ENCODE measurements at regions not wholly inside any gene's neighbourhood (a gene's known extent, or its start where the extent isn't known, plus 50 kb on each side); places are given as distances from the start of the nearest gene placed in this dataset.

- Histone ChIP-seq H3K27me3 (replicated peaks; ENCODE audit: insufficient read depth) (no peaks in the 10 kb centered on the region), H3K4me3 (no peak overlapping the region), H3K27ac (no peak overlapping the region), H3K36me3 (no peaks in the 10 kb centered on the region), H3K4me1 (replicated peaks) (no peaks in the 10 kb centered on the region), H3K9me3 (no peaks in the 10 kb centered on the region)
- WGBS: 70% methylated on average over 1 of the region's 1 CpG
- intact Hi-C loops (cut with DNase I): no loop called here
- TF ChIP-seq, protein P1, sequence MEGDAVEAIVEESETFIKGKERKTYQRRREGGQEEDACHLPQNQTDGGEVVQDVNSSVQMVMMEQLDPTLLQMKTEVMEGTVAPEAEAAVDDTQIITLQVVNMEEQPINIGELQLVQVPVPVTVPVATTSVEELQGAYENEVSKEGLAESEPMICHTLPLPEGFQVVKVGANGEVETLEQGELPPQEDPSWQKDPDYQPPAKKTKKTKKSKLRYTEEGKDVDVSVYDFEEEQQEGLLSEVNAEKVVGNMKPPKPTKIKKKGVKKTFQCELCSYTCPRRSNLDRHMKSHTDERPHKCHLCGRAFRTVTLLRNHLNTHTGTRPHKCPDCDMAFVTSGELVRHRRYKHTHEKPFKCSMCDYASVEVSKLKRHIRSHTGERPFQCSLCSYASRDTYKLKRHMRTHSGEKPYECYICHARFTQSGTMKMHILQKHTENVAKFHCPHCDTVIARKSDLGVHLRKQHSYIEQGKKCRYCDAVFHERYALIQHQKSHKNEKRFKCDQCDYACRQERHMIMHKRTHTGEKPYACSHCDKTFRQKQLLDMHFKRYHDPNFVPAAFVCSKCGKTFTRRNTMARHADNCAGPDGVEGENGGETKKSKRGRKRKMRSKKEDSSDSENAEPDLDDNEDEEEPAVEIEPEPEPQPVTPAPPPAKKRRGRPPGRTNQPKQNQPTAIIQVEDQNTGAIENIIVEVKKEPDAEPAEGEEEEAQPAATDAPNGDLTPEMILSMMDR (IDR thresholded peaks at IDR 0.05): no peak
- no peak for TF ChIP-seq POLR2A (IDR thresholded peaks at IDR 0.05)
- no peak for TF ChIP-seq POLR2AphosphoS5 (IDR thresholded peaks at IDR 0.05)
- no peak for DNase-seq (ENCODE audit: low spot score)
These were observed 66.9 kb upstream of the WDR1 start for GRCh38 chr4:10183462-10183861.

DNA sequence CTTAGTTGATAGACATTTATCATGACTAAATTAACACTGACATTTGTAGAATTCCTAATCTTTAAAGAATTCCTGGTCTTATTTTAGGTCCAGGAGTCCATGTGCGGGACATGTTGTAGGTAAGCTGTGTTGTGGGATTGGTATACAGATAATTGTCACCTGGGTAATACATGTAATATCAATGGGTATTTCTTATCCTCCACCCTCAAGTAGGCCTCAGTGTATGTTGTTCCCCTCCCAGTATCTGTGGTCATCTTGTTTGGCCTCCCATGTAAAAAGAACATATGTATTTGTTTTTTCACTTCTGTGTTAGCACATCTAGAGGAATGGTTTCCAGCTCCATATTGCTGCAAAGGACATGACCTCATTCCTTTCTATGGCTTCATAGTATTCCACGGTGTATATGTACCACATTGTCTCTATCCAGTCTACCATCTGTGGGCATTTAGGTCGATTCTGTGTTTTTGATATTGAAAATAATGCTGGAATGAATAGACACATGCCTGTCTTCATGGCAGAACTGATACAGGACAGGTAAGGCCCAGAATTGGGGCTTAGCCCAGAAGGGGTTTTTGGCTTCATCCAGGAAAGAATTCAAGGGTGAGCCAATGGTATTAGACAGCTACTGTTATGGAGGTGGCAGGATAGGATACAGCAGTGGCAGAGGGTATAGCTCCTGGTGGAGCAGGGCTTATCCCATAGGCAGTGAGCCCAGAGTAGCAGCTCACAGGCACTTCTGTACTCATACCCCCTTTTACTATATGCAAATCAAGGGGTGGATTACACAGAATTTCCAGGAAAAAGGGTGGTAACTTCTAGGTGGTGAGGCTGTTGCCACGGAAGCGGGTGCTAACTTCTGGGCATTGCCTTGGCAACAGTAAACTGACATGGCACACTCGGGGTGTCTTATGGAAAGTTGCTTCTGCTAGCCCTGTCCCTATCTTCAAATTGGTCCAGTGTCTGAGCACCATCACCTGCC is 66.1 kb upstream of the WDR1 start:
- TF ChIP-seq POLR2A (IDR thresholded peaks at IDR 0.05) (no peak), POLR2AphosphoS5 (IDR thresholded peaks at IDR 0.05) (no peak)
- TF ChIP-seq, protein P1 (IDR thresholded peaks at IDR 0.05): no peak
- 88% methylated on average over 6 of the region's 6 CpGs for WGBS
- intact Hi-C loops (cut with DNase I): no loop called here
- Histone ChIP-seq H3K4me3 (no peak overlapping the region), H3K4me1 (replicated peaks) (no peaks in the 10 kb centered on the region), H3K27me3 (replicated peaks; ENCODE audit: insufficient read depth) (no peaks in the 10 kb centered on the region), H3K27ac (no peak overlapping the region), H3K36me3 (no peaks in the 10 kb centered on the region), H3K9me3 (no peaks in the 10 kb centered on the region)
- DNase-seq (ENCODE audit: low spot score): no peak

- intact Hi-C loops (cut with DNase I): no loop called here
- H3K36me3 ChIP-seq: no peaks in the 10 kb centered on the region
- no peak overlapping the region for H3K27ac ChIP-seq
- H3K27me3 ChIP-seq (replicated peaks; ENCODE audit: insufficient read depth): no peaks in the 10 kb centered on the region
- WGBS: 89% methylated on average over 8 of the region's 8 CpGs
- no peaks in the 10 kb centered on the region for H3K9me3 ChIP-seq
- no peak for DNase-seq (ENCODE audit: low spot score)
- H3K4me1 ChIP-seq (replicated peaks): no peaks in the 10 kb centered on the region
- no peak for TF ChIP-seq POLR2AphosphoS5 (IDR thresholded peaks at IDR 0.05)
- TF ChIP-seq, protein P1 (IDR thresholded peaks at IDR 0.05): no peak
- TF ChIP-seq POLR2A (IDR thresholded peaks at IDR 0.05): no peak
- no peak overlapping the region for H3K4me3 ChIP-seq
These were observed 65.3 kb upstream of the WDR1 start for GRCh38 chr4:10181745-10182445.

DNA sequence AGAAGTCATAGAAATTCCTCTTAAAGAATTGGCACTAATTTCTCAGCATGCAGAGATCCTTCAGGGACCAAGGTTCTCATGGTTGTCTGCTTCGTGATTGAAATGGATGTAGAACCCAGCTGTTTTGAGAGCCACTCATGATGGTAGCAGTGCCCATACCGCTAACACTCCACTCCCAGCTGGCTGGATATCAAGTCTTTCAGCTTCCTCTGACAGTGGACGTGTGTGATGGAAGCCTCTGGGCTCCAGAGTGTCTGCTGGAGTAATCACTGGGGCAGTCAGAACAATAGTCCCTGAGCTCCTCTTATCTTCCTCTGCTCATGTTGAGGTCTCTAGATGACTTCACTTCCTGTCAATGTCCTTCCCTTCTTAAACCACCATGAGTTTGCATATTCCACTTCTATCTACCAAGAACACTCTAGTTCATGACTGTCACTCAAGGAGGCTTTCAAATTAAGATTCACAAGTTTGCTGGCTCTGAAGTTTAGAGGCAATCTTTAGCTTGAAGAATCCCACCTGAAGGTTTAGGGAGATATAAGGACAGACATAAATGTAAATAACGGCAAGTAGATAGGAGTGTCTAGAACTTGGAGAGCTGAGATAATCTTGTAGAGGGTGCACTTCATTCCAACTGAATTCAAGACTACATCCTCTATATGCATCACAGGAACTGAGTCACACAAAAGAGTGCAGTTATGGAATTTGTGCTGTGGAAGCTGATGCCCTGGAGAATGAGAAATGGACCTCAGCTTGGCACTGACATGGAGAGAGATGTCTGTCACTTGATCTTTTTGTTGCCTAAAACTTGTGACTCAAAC is 64.5 kb upstream of the WDR1 start:
- TF ChIP-seq POLR2A (IDR thresholded peaks at IDR 0.05) (no peak), POLR2AphosphoS5 (IDR thresholded peaks at IDR 0.05) (no peak)
- TF ChIP-seq, protein P1 (IDR thresholded peaks at IDR 0.05): no peak

More for the DNA sequence above, 64.5 kb upstream of the WDR1 start:
- Histone ChIP-seq H3K36me3 (no peaks in the 10 kb centered on the region), H3K27me3 (replicated peaks; ENCODE audit: insufficient read depth) (no peaks in the 10 kb centered on the region), H3K27ac (no peak overlapping the region), H3K9me3 (no peaks in the 10 kb centered on the region), H3K4me1 (replicated peaks) (no peaks in the 10 kb centered on the region), H3K4me3 (no peak overlapping the region)
- intact Hi-C loops (cut with DNase I): no loop called here
- no peak for DNase-seq (ENCODE audit: low spot score)
- 73% methylated on average over 4 of the region's 4 CpGs for WGBS

All from prostate gland (tissue), 2 donors.